Liver (tissue), 8 donors: ENCODE measurements at regions not wholly inside any gene's neighbourhood (a gene's known extent, or its start where the extent isn't known, plus 50 kb on each side); places are given as distances from the start of the nearest gene placed in this dataset.

Source experiments
- DNase-seq: peaks from one replicate; pipeline ENCODE4 v3.0.0-alpha.2; 2017; ENCODE audit warnings: low spot score
- H3K27ac ChIP-seq, 2 donors: one replicate each; pipeline ENCODE4 v1.7.0; 2013; ENCODE audit warnings: inconsistent platforms in 2 of 2, low read length in 2 of 2, control low read depth in 1 of 2, low read depth in 1 of 2, mild to moderate bottlenecking in 1 of 2
- H3K27me3 ChIP-seq, 4 donors: one replicate each; pipeline versions ENCODE4 v1.6.1 to v1.7.0; 2013; ENCODE audit warnings: low read length in 3 of 4, inconsistent platforms in 1 of 4, mild to moderate bottlenecking in 1 of 4, moderate library complexity in 1 of 4; ENCODE audit not compliant: control insufficient read depth in 4 of 4, insufficient read depth in 4 of 4
- H3K36me3 ChIP-seq, 4 donors: one replicate each; pipeline versions ENCODE4 v1.6.1 to v1.7.0; 2013; ENCODE audit warnings: low read length in 3 of 4, mild to moderate bottlenecking in 3 of 4, low read depth in 1 of 4, moderate library complexity in 1 of 4; ENCODE audit not compliant: control insufficient read depth in 4 of 4, insufficient read depth in 3 of 4
- H3K4me1 ChIP-seq, 4 donors: one replicate each; pipeline versions ENCODE4 v1.6.1 to v1.7.0; 2013; ENCODE audit warnings: low read length in 3 of 4, mild to moderate bottlenecking in 3 of 4, moderate library complexity in 1 of 4; ENCODE audit not compliant: control insufficient read depth in 4 of 4, insufficient read depth in 4 of 4
- H3K4me3 ChIP-seq, 3 donors: one replicate each; pipeline versions ENCODE4 v1.6.1 to v1.7.0; 2013; ENCODE audit warnings: low read length in 3 of 3, control low read depth in 1 of 3, low read depth in 1 of 3, mild to moderate bottlenecking in 1 of 3
- H3K9ac ChIP-seq, 2 donors: one replicate each; pipeline ENCODE4 v1.7.0; 2013; ENCODE audit warnings: low read length in 2 of 2, mild to moderate bottlenecking in 2 of 2, moderate library complexity in 2 of 2, control low read depth in 1 of 2, low read depth in 1 of 2
- H3K9me3 ChIP-seq, 4 donors: one replicate each; pipeline versions ENCODE4 v1.6.1 to v1.7.0; 2013; ENCODE audit warnings: low read length in 3 of 4; ENCODE audit not compliant: control insufficient read depth in 4 of 4
- CTCF ChIP-seq: fragments of 150-350 bp; IDR thresholded peaks from 2 replicates; pipeline ENCODE4 v1.5.1; 2017; ENCODE audit warnings: improper control_type of control experiment, low read depth, low read length; ENCODE audit not compliant: missing input control
- EGR1 ChIP-seq, 2 donors: IDR thresholded peaks; 2 replicates each; pipeline ENCODE4 v1.6.1; 2016 to 2018; ENCODE audit warnings: antibody characterized with exemption in 2 of 2, low read depth in 2 of 2
- FOXA1 ChIP-seq: IDR thresholded peaks from 2 replicates; pipeline ENCODE4 v1.6.1; 2016; ENCODE audit warnings: antibody characterized with exemption
- FOXA2 ChIP-seq: IDR thresholded peaks from 2 replicates; pipeline ENCODE4 v1.6.1; 2016; ENCODE audit warnings: antibody characterized with exemption
- GABPA ChIP-seq, 2 donors: IDR thresholded peaks in 1 of 2; conservative IDR thresholded peaks in 1 of 2; 2 replicates each; pipeline ENCODE4 v1.6.1; 2016; ENCODE audit warnings: antibody characterized with exemption in 2 of 2, mild to moderate bottlenecking in 1 of 2, moderate library complexity in 1 of 2
- HNF4A ChIP-seq, 2 donors: conservative IDR thresholded peaks; 2 replicates each; pipeline ENCODE4 v1.6.1; 2016; ENCODE audit warnings: antibody characterized with exemption in 2 of 2, mild to moderate bottlenecking in 2 of 2
- HNF4G ChIP-seq: IDR thresholded peaks from 2 replicates; pipeline ENCODE4 v1.6.1; 2016; ENCODE audit warnings: antibody characterized with exemption
- MAX ChIP-seq: IDR thresholded peaks from 2 replicates; pipeline ENCODE4 v1.6.1; 2016; ENCODE audit warnings: antibody characterized with exemption
- NR2F2 ChIP-seq: IDR thresholded peaks from 2 replicates; pipeline ENCODE4 v1.6.1; 2016; ENCODE audit warnings: antibody characterized with exemption
- RAD21 ChIP-seq, 2 donors: IDR thresholded peaks; 2 replicates each; pipeline ENCODE4 v1.6.1; 2016; ENCODE audit warnings: antibody characterized with exemption in 2 of 2, mild to moderate bottlenecking in 2 of 2
- REST ChIP-seq: IDR thresholded peaks from 2 replicates; pipeline ENCODE4 v1.6.1; 2016; ENCODE audit warnings: antibody characterized with exemption, mild to moderate bottlenecking
- RXRA ChIP-seq, 2 donors: IDR thresholded peaks; 2 replicates each; pipeline ENCODE4 v1.6.1; 2017 to 2018; ENCODE audit warnings: antibody characterized with exemption in 2 of 2, mild to moderate bottlenecking in 1 of 2
- SP1 ChIP-seq: IDR thresholded peaks from 2 replicates; pipeline ENCODE4 v1.6.1; 2018; ENCODE audit warnings: antibody characterized with exemption, mild to moderate bottlenecking
- TAF1 ChIP-seq: conservative IDR thresholded peaks from 2 replicates; pipeline ENCODE4 v1.6.1; 2016; ENCODE audit warnings: antibody characterized with exemption, mild to moderate bottlenecking
- ZBTB33 ChIP-seq: IDR thresholded peaks from 2 replicates; pipeline ENCODE4 v1.6.1; 2016; ENCODE audit warnings: antibody characterized with exemption
- WGBS: extraction: QIAGEN DNeasy Blood & Tissue Kit; methylation state at CpG from one replicate; pipeline ENCODE4 v1.1.7; 2013; 5-methylcytosine and 5-hydroxymethylcytosine counted together
- donor health status: healthy.
- donor health status: healthy.
- donor health status: healthy.
- donor health status: healthy.
- donor health status: healthy.

GRCh38 chr22:44391481-44392445 is 79.0 kb upstream of the SHISAL1 start (continued):
- TF ChIP-seq MAX (no peak), NR2F2 (no peak), FOXA2 (no peak), GABPA (IDR thresholded peaks at IDR 0.05 in 1 of 2, conservative IDR thresholded peaks at IDR 0.05 in 1 of 2) (no peak)

GRCh38 chr22:44391015-44391414 is 78.3 kb upstream of the SHISAL1 start:
- H3K36me3 ChIP-seq, result no peaks in the 10 kb centered on the region

More at GRCh38 chr22:44391015-44391414, 78.3 kb upstream of the SHISAL1 start:
- no peak for DNase-seq
- H3K9me3 ChIP-seq, result no peaks in the 10 kb centered on the region
- H3K27ac ChIP-seq, result no peak overlapping the region
- no peaks in the 10 kb centered on the region for H3K4me1 ChIP-seq
- H3K9ac ChIP-seq, result no peak overlapping the region
- 83% methylated on average over 6 of the region's 6 CpGs for WGBS
- no peaks in the 10 kb centered on the region for H3K27me3 ChIP-seq
- TF ChIP-seq MAX, result no peak
- TF ChIP-seq CTCF, result no peak
- no peak for TF ChIP-seq REST
- no peak for TF ChIP-seq TAF1
- no peak for TF ChIP-seq RAD21 (IDR thresholded peaks at IDR 0.05)
- no peak for TF ChIP-seq SP1
- TF ChIP-seq GABPA (IDR thresholded peaks at IDR 0.05 in 1 of 2, conservative IDR thresholded peaks at IDR 0.05 in 1 of 2), result no peak
- TF ChIP-seq NR2F2, result no peak
- TF ChIP-seq HNF4G, result no peak
- TF ChIP-seq ZBTB33, result no peak
- no peak for TF ChIP-seq FOXA2
- no peak for TF ChIP-seq RXRA (IDR thresholded peaks at IDR 0.05)
- TF ChIP-seq EGR1 (IDR thresholded peaks at IDR 0.05; ENCODE audit: low read depth in 2 of 2), result no peak
- no peak for TF ChIP-seq HNF4A (conservative IDR thresholded peaks at IDR 0.05)
- no peak for TF ChIP-seq FOXA1
- no peak overlapping the region for H3K4me3 ChIP-seq
